Keratinocyte (primary cell): ENCODE measurements at regions not wholly inside any gene's neighbourhood (a gene's known extent, or its start where the extent isn't known, plus 50 kb on each side); places are given as distances from the start of the nearest gene placed in this dataset.

ENCODE experiments used
- DNase-seq: peaks from one replicate; pipeline ENCODE4 v3.0.0-alpha.2; 2011; ENCODE audit warnings: low read depth, missing footprints, low spot score
- FAIRE-seq: peaks from 2 replicates; lab custom pipeline; 2011; peaks lifted over from hg19 to GRCh38; lab: Jason Lieb, UNC
- H2AFZ ChIP-seq: 2 replicates; pipeline ENCODE4 v1.6.0; 2012; ENCODE audit warnings: low read length, control low read depth, inconsistent platforms; ENCODE audit not compliant: control insufficient read depth
- H3K27ac ChIP-seq: 2 replicates; pipeline ENCODE4 v1.5.1; 2011; ENCODE audit warnings: low read length; ENCODE audit not compliant: control insufficient read depth, insufficient read depth
- H3K27me3 ChIP-seq: 3 replicates; pipeline ENCODE4 v1.6.0; 2011; ENCODE audit warnings: low read length; ENCODE audit not compliant: control insufficient read depth, insufficient read depth; ENCODE audit errors: extremely low read depth
- H3K36me3 ChIP-seq, 2 experiments: 2 replicates in 1 of 2; 3 replicates in 1 of 2; pipeline ENCODE4 v1.5.1; 2011; ENCODE audit warnings: low read length in 2 of 2, mild to moderate bottlenecking in 1 of 2; ENCODE audit not compliant: control insufficient read depth in 2 of 2, insufficient read depth in 2 of 2; ENCODE audit errors: extremely low read depth in 1 of 2
- H3K4me1 ChIP-seq: 3 replicates; pipeline ENCODE4 v1.5.1; 2011; ENCODE audit warnings: low read length; ENCODE audit not compliant: control insufficient read depth, insufficient read depth; ENCODE audit errors: extremely low read depth
- H3K4me2 ChIP-seq: 3 replicates; pipeline ENCODE4 v1.6.0; 2011; ENCODE audit warnings: low read depth, low read length; ENCODE audit not compliant: control insufficient read depth, insufficient read depth; ENCODE audit errors: extremely low read depth
- H3K4me3 ChIP-seq, 3 experiments: fragments of 200-600 bp in 1 of 3; sonication (generic) in 1 of 3; 2 replicates in 2 of 3; 3 replicates in 1 of 3; pipeline ENCODE4 v1.5.1; 2011 to 2016; ENCODE audit warnings: low read length in 3 of 3, mild to moderate bottlenecking in 3 of 3, control low read depth in 2 of 3, inconsistent platforms in 1 of 3, low read depth in 1 of 3, mixed read lengths in 1 of 3, mixed run types in 1 of 3, moderate library complexity in 1 of 3; ENCODE audit not compliant: control insufficient read depth in 2 of 3, insufficient read depth in 2 of 3; ENCODE audit errors: extremely low read depth in 1 of 3
- H3K79me2 ChIP-seq: 2 replicates; pipeline ENCODE4 v1.6.0; 2012; ENCODE audit warnings: low read length; ENCODE audit not compliant: control insufficient read depth, insufficient read depth
- H3K9ac ChIP-seq: 3 replicates; pipeline ENCODE4 v1.6.0; 2011; ENCODE audit warnings: low read length; ENCODE audit not compliant: control insufficient read depth, insufficient read depth; ENCODE audit errors: extremely low read depth
- H3K9me1 ChIP-seq: 3 replicates; pipeline ENCODE4 v1.6.0; 2011; ENCODE audit warnings: low read length; ENCODE audit not compliant: control insufficient read depth, insufficient read depth; ENCODE audit errors: extremely low read depth
- H3K9me3 ChIP-seq: 2 replicates; pipeline ENCODE4 v1.5.1; 2012; ENCODE audit warnings: low read depth, low read length; ENCODE audit not compliant: control insufficient read depth
- H4K20me1 ChIP-seq: 3 replicates; pipeline ENCODE4 v1.6.0; 2011; ENCODE audit warnings: low read length; ENCODE audit not compliant: control insufficient read depth, insufficient read depth; ENCODE audit errors: extremely low read depth
- CTCF ChIP-seq, 3 experiments: IDR thresholded peaks in 1 of 3; conservative IDR thresholded peaks in 1 of 3; optimal IDR thresholded peaks in 1 of 3; 2 replicates in 2 of 3; 3 replicates in 1 of 3; pipeline versions ENCODE3 to v1.5.1; 2011; ENCODE audit warnings: low read length in 3 of 3, mild to moderate bottlenecking in 3 of 3, moderate library complexity in 2 of 3, control low read depth in 1 of 3, inconsistent platforms in 1 of 3; ENCODE audit not compliant: insufficient read depth in 2 of 3; ENCODE audit errors: extremely low read depth in 1 of 3
- EZH2 ChIP-seq: IDR thresholded peaks from one replicate; pipeline ENCODE4 v1.6.1; 2012; ENCODE audit warnings: inconsistent platforms, mild to moderate bottlenecking, low read length, moderate library complexity
- dilution Hi-C: fragments of 300-500 bp; cut with MboI; formaldehyde crosslinking; loops from one replicate; pipeline ENCODE4 v1.7.0; 2020; ENCODE audit warnings: low sequenced_read_pairs; ENCODE audit not compliant: extremely low pct_ligation_motif_present

- Histone ChIP-seq H3K9me1 (no peaks in the 10 kb centered on the region), H3K9ac (no peak overlapping the region), H2AFZ (no peak overlapping the region), H3K27ac (no peak overlapping the region), H3K36me3 (no peaks in the 10 kb centered on the region), H3K9me3 (no peaks in the 10 kb centered on the region), H3K79me2 (no peaks in the 10 kb centered on the region), H4K20me1 (no peaks in the 10 kb centered on the region), H3K4me2 (no peak overlapping the region), H3K27me3 (peaks cover 10% of the 10 kb centered on the region), H3K4me3 (no peak overlapping the region), H3K4me1 (peaks cover 9% of the 10 kb centered on the region)
- FAIRE-seq (no peak), DNase-seq (no peak)
- dilution Hi-C loops = no loop called here
- TF ChIP-seq CTCF (optimal IDR thresholded peaks at IDR 0.05 in 1 of 3, IDR thresholded peaks at IDR 0.05 in 1 of 3, conservative IDR thresholded peaks at IDR 0.05 in 1 of 3; ENCODE audit: extremely low read depth in 1 of 3, insufficient read depth in 2 of 3, low read length in 3 of 3) (no peak), EZH2 (no peak)
Measured at GRCh38 chr2:120510751-120511395, 164.9 kb downstream of the INHBB start.

GRCh38 chr2:120511536-120511935, 165.6 kb downstream of the INHBB start:
- Histone ChIP-seq H3K9me1 (no peaks in the 10 kb centered on the region), H4K20me1 (no peaks in the 10 kb centered on the region), H2AFZ (peak overlapping the region; percentile 5), H3K79me2 (no peaks in the 10 kb centered on the region), H3K4me3 (no peak overlapping the region), H3K27ac (no peak overlapping the region), H3K9me3 (no peaks in the 10 kb centered on the region), H3K4me1 (peaks cover 9% of the 10 kb centered on the region), H3K4me2 (peak overlapping the region; percentile 10), H3K9ac (no peak overlapping the region), H3K27me3 (peaks cover 17% of the 10 kb centered on the region), H3K36me3 (no peaks in the 10 kb centered on the region)
- no peak for DNase-seq
- dilution Hi-C loops = no loop called here
- TF ChIP-seq CTCF (optimal IDR thresholded peaks at IDR 0.05 in 1 of 3, IDR thresholded peaks at IDR 0.05 in 1 of 3, conservative IDR thresholded peaks at IDR 0.05 in 1 of 3; ENCODE audit: extremely low read depth in 1 of 3, insufficient read depth in 2 of 3, low read length in 3 of 3) (no peak), EZH2 (no peak)
- FAIRE-seq = no peak
